ENCODE measurements at regions not wholly inside any gene's neighbourhood (a gene's known extent, or its start where the extent isn't known, plus 50 kb on each side); places are given as distances from the start of the nearest gene placed in this dataset.

DNA sequence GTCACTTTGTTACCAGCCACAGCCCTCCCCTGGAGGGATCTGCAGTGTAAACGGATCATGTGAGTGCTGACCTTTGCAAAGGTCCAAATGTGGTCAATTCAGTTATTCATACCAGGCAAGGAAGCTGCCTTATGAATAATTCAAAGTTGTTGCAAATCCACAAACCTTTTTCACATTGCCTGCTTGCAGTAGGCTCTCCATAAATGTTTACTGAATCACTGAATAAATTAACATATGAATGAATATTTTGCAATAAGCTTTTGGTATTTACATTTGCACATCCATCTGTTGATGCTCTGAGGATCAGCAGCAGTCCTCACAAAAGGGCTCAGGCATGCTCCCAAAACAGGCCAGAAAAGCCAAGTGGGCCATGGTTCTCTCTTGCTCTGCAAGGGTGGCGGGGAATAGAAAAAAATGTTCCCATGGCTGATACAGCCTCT lies 156.8 kb downstream of the VAPA start:
- DNase-seq (ENCODE audit: low read depth, low spot score) (no peak), ATAC-seq (no peak)
- no peak overlapping the region for H3K4me3 ChIP-seq (replicated peaks in 1 of 2; ENCODE audit: low read depth in 1 of 2, low read length in 2 of 2)
- ChIA-PET CTCF (no interaction called here), POLR2A (no interaction called here), RAD21 (ENCODE audit: low non-redundant PET in 1 of 2, low total read pairs in 2 of 2, uncharacterized antibody in 2 of 2, unreplicated experiment in 2 of 2) (no interaction called here)
- no peak overlapping the region for H3K27ac ChIP-seq (ENCODE audit: low read depth, low read length)
- TF ChIP-seq ZNF274 (IDR thresholded peaks at IDR 0.05; ENCODE audit: low read depth, low read length) (no peak), JUND (IDR thresholded peaks at IDR 0.05) (no peak), RAD21 (IDR thresholded peaks at IDR 0.05; ENCODE audit: low read depth) (no peak), EGR1 (IDR thresholded peaks at IDR 0.05; ENCODE audit: low read depth) (no peak), ATF3 (IDR thresholded peaks at IDR 0.05) (no peak), CBX3 (IDR thresholded peaks at IDR 0.05; ENCODE audit: low read depth) (no peak), ELF1 (IDR thresholded peaks at IDR 0.05; ENCODE audit: borderline replicate concordance, low read depth) (no peak), CTCF (IDR thresholded peaks at IDR 0.05 in 2 of 3, conservative IDR thresholded peaks at IDR 0.05 in 1 of 3; ENCODE audit: borderline replicate concordance in 1 of 3, insufficient read depth in 1 of 3, low read depth in 2 of 3, low read length in 2 of 3) (no peak), FOSL1 (IDR thresholded peaks at IDR 0.05; ENCODE audit: low read depth) (no peak), EZH2phosphoT487 (IDR thresholded peaks at IDR 0.05; ENCODE audit: borderline replicate concordance) (no peak), CEBPB (IDR thresholded peaks at IDR 0.05; ENCODE audit: low read depth) (no peak), YY1 (IDR thresholded peaks at IDR 0.05; ENCODE audit: extremely low read depth, insufficient replicate concordance, low read depth, low read length) (no peak), EZH2 (IDR thresholded peaks at IDR 0.05) (no peak), TCF7L2 (IDR thresholded peaks at IDR 0.05; ENCODE audit: borderline replicate concordance, extremely low read depth, insufficient read depth, insufficient read length) (no peak), ZFX (IDR thresholded peaks at IDR 0.05) (no peak), SRF (IDR thresholded peaks at IDR 0.05; ENCODE audit: low read depth) (no peak), SP1 (IDR thresholded peaks at IDR 0.05; ENCODE audit: low read depth) (no peak), SIN3A (IDR thresholded peaks at IDR 0.05; ENCODE audit: low read depth) (no peak), POLR2AphosphoS5 (IDR thresholded peaks at IDR 0.05; ENCODE audit: low read depth, low read length) (no peak)
- TF ChIP-seq, protein P1, sequence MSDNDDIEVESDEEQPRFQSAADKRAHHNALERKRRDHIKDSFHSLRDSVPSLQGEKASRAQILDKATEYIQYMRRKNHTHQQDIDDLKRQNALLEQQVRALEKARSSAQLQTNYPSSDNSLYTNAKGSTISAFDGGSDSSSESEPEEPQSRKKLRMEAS (IDR thresholded peaks at IDR 0.05), result no peak
- no peak overlapping the region for H3K9ac ChIP-seq (ENCODE audit: low read length)
- intact Hi-C loops (cut with micrococcal nuclease), result no loop called here
- H3K4me2 ChIP-seq (ENCODE audit: low read length), result no peak overlapping the region
- no peaks in the 10 kb centered on the region for H3K36me3 ChIP-seq (ENCODE audit: control insufficient read depth in 1 of 2, insufficient read depth in 2 of 2, low read length in 2 of 2)
- 0 out of 4 replicates have a peak, but pooled peaks cover 0 to 1% of the 10 kb centered on the region in 2 experiments for H3K9me3 ChIP-seq (ENCODE audit: control insufficient read depth in 1 of 2, insufficient read depth in 1 of 2, low read depth in 1 of 2, low read length in 2 of 2)
- H3K79me2 ChIP-seq (ENCODE audit: insufficient read depth, low read length), result no peaks in the 10 kb centered on the region
- no peaks in the 10 kb centered on the region for H3K9me2 ChIP-seq (ENCODE audit: insufficient read depth)
- H3K27me3 ChIP-seq (ENCODE audit: insufficient read depth, low read length), result peaks cover 11% of the 10 kb centered on the region; the same call in 1 of the 2 replicates
- no peaks in the 10 kb centered on the region for H4K20me1 ChIP-seq (ENCODE audit: insufficient read depth)
- no peaks in the 10 kb centered on the region for H3K4me1 ChIP-seq (ENCODE audit: control insufficient read depth in 1 of 2, insufficient read depth in 2 of 2, low read length in 2 of 2)
- BruUV-seq (replicated peaks), result no TSS peak
- H2AFZ ChIP-seq (ENCODE audit: low read depth, low read length, poor library complexity, severe bottlenecking), result no peak overlapping the region

Measured in HCT116 (cell line).